ENCODE measurements at regions not wholly inside any gene's neighbourhood (a gene's known extent, or its start where the extent isn't known, plus 50 kb on each side); places are given as distances from the start of the nearest gene placed in this dataset.

- DNase-seq (ENCODE audit: low spot score) = no peak
Observed at GRCh38 chr7:81606078-81606863, 163.6 kb downstream of the HGF start.

GRCh38 chr7:81605493-81605892, 164.4 kb downstream of the HGF start:
- no peak for DNase-seq (ENCODE audit: low spot score)

GRCh38 chr7:81604808-81605174, 165.1 kb downstream of the HGF start:
- no peak for DNase-seq (ENCODE audit: low spot score)

GRCh38 chr7:81604075-81604807, 165.6 kb downstream of the HGF start:
- no peak for DNase-seq (ENCODE audit: low spot score)

- no peak for DNase-seq (ENCODE audit: low spot score)
Observed at GRCh38 chr7:81600608-81601007, 169.2 kb downstream of the HGF start.

- no peak for DNase-seq (ENCODE audit: low spot score)
Observed at GRCh38 chr7:81598951-81599350, 170.9 kb downstream of the HGF start.

GRCh38 chr7:81594767-81595166, 175.1 kb downstream of the HGF start:
- no peak for DNase-seq (ENCODE audit: low spot score)

GRCh38 chr7:81590131-81590530, 179.7 kb downstream of the HGF start:
- no peak for DNase-seq (ENCODE audit: low spot score)

GRCh38 chr7:81584667-81585066, 185.2 kb downstream of the HGF start:
- DNase-seq (ENCODE audit: low spot score) = no peak

GRCh38 chr7:81583882-81584533, 185.8 kb downstream of the HGF start:
- no peak for DNase-seq (ENCODE audit: low spot score)

GRCh38 chr7:81583090-81583489, 186.8 kb downstream of the HGF start:
- DNase-seq (ENCODE audit: low spot score) = no peak

- no peak for DNase-seq (ENCODE audit: low spot score)
Observed at GRCh38 chr7:81577642-81578340, 192.1 kb downstream of the HGF start.

- DNase-seq (ENCODE audit: low spot score) = no peak
Observed at GRCh38 chr7:81574723-81575326, 195.0 kb downstream of the HGF start.

GRCh38 chr7:81573932-81574331, 195.9 kb downstream of the HGF start:
- DNase-seq (ENCODE audit: low spot score) = no peak

- no peak for DNase-seq (ENCODE audit: low spot score)
Observed at GRCh38 chr7:81573128-81573527, 196.7 kb downstream of the HGF start.

- no peak for DNase-seq (ENCODE audit: low spot score)
Observed at GRCh38 chr7:81562581-81562980, 207.3 kb downstream of the HGF start.

GRCh38 chr7:81560708-81561107, 209.1 kb downstream of the HGF start:
- DNase-seq (ENCODE audit: low spot score) = no peak

- DNase-seq (ENCODE audit: low spot score) = no peak
Observed at GRCh38 chr7:81549484-81550016, 220.3 kb downstream of the HGF start.

- no peak for DNase-seq (ENCODE audit: low spot score)
Observed at GRCh38 chr7:81534996-81535395, 234.9 kb downstream of the HGF start.

- no peak for DNase-seq (ENCODE audit: low spot score)
Observed at GRCh38 chr7:81534446-81534845, 235.4 kb downstream of the HGF start.

GRCh38 chr7:81533931-81534330, 235.9 kb downstream of the HGF start:
- DNase-seq (ENCODE audit: low spot score) = no peak

- no peak for DNase-seq (ENCODE audit: low spot score)
Observed at GRCh38 chr7:81533426-81533825, 236.4 kb downstream of the HGF start.

Data from LoVo (cell line).